ENCODE measurements at regions not wholly inside any gene's neighbourhood (a gene's known extent, or its start where the extent isn't known, plus 50 kb on each side); places are given as distances from the start of the nearest gene placed in this dataset.
"Not testable (repeated sequence)": the region's sequence is repeated elsewhere in the genome, so short reads cannot be mapped to it uniquely, and the experiment has no call there.

DNA sequence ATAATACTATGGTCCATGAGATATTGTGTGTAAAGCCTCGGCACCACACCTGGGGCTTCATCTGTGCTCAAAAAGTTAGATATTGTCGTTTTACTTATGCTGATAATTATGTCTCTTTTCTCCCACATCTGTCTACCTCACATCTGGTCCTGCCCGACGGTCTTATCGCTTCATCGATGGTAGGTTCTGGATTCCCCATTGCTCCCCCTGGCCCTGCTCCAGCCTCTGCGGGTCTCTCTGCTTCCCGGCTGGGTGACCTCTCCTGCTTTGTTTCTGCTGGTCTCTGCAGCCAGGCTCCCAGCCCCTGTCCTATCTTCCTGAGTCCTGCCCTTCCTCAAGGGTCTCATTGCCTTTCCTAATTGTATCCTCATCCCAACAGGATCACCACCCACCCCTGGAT lies 294.2 kb downstream of the NDUFA10 start:
- intact Hi-C loops (cut with micrococcal nuclease; ENCODE audit: unreplicated experiment), result no loop called here
- in situ Hi-C loops (cut with MboI), result no loop called here
- RAD21 ChIA-PET (ENCODE audit: unreplicated experiment), result no interaction called here

DNA sequence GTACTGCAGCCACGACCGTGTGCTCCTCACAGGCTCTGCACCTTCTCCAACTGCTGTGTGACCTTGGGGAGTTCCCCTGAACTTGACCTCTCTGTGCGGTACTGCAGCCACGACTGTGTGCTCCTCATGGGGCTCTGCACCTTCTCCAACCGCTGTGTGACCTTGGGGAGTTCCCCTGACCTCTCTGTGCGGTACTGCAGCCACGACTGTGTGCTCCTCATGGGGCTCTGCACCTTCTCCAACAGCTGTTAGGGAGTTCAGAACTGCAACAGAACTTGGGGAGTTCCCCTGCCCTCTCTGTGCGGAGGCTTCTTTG lies 294.6 kb downstream of the NDUFA10 start:
- H3K4me2 ChIP-seq (ENCODE audit: control insufficient read depth, insufficient read depth); H3K79me2 ChIP-seq (ENCODE audit: control insufficient read depth, insufficient read depth, low read length); H3K9me3 ChIP-seq (replicated peaks; ENCODE audit: control insufficient read depth, insufficient read depth, low read length); POLR2A ChIA-PET; H3K4me3 ChIP-seq; DNase-seq (ENCODE audit: low read depth, low spot score); H3K4me1 ChIP-seq (ENCODE audit: control insufficient read depth, insufficient read depth, low read length); RAD21 ChIA-PET (ENCODE audit: unreplicated experiment); H3K27ac ChIP-seq (ENCODE audit: control insufficient read depth, insufficient read depth); H4K20me1 ChIP-seq (ENCODE audit: control insufficient read depth, insufficient read depth); H3K36me3 ChIP-seq (ENCODE audit: control insufficient read depth in 2 of 2, insufficient read depth in 2 of 2, low read length in 1 of 2); H3K27me3 ChIP-seq (replicated peaks in 1 of 2; ENCODE audit: control insufficient read depth in 2 of 2, insufficient read depth in 2 of 2, low read length in 1 of 2); H2AFZ ChIP-seq (ENCODE audit: control insufficient read depth, low read depth, low read length); in situ Hi-C loops (cut with MboI); SMC1A ChIA-PET (ENCODE audit: uncharacterized antibody, unreplicated experiment); ATAC-seq; H3K9ac ChIP-seq (ENCODE audit: control insufficient read depth, insufficient read depth, low read length); FAIRE-seq; intact Hi-C loops (cut with micrococcal nuclease; ENCODE audit: unreplicated experiment); CTCF ChIA-PET; BruUV-seq (replicated peaks): not testable (repeated sequence)
- 2% methylated on average over 8 of the region's 8 CpGs for WGBS (ENCODE audit: insufficient coverage, insufficient replicate concordance, low lambda C conversion rate, missing lambda C conversion rate)

More for the DNA sequence above, 294.2 kb downstream of the NDUFA10 start:
- H3K4me2 ChIP-seq (ENCODE audit: control insufficient read depth, insufficient read depth), result no peak overlapping the region
- CTCF ChIA-PET, result no interaction called here
- SMC1A ChIA-PET (ENCODE audit: uncharacterized antibody, unreplicated experiment), result no interaction called here
- H3K27ac ChIP-seq (ENCODE audit: control insufficient read depth, insufficient read depth), result no peak overlapping the region
- H2AFZ ChIP-seq (ENCODE audit: control insufficient read depth, low read depth, low read length), result no peak overlapping the region
- no peaks in the 10 kb centered on the region for H3K36me3 ChIP-seq (ENCODE audit: control insufficient read depth in 2 of 2, insufficient read depth in 2 of 2, low read length in 1 of 2)
- H3K79me2 ChIP-seq (ENCODE audit: control insufficient read depth, insufficient read depth, low read length), result no peaks in the 10 kb centered on the region
- WGBS (ENCODE audit: insufficient coverage, insufficient replicate concordance, low lambda C conversion rate, missing lambda C conversion rate), result 42% methylated on average over 6 of the region's 8 CpGs
- no peaks in the 10 kb centered on the region for H3K27me3 ChIP-seq (replicated peaks in 1 of 2; ENCODE audit: control insufficient read depth in 2 of 2, insufficient read depth in 2 of 2, low read length in 1 of 2)
- no peaks in the 10 kb centered on the region; the same call in 2 of the 3 replicates for H3K9me3 ChIP-seq (replicated peaks; ENCODE audit: control insufficient read depth, insufficient read depth, low read length)
- no peak for TF ChIP-seq YY1 (IDR thresholded peaks at IDR 0.05; ENCODE audit: low read depth, low read length)
- TF ChIP-seq, protein P1, sequence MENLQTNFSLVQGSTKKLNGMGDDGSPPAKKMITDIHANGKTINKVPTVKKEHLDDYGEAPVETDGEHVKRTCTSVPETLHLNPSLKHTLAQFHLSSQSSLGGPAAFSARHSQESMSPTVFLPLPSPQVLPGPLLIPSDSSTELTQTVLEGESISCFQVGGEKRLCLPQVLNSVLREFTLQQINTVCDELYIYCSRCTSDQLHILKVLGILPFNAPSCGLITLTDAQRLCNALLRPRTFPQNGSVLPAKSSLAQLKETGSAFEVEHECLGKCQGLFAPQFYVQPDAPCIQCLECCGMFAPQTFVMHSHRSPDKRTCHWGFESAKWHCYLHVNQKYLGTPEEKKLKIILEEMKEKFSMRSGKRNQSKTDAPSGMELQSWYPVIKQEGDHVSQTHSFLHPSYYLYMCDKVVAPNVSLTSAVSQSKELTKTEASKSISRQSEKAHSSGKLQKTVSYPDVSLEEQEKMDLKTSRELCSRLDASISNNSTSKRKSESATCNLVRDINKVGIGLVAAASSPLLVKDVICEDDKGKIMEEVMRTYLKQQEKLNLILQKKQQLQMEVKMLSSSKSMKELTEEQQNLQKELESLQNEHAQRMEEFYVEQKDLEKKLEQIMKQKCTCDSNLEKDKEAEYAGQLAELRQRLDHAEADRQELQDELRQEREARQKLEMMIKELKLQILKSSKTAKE (IDR thresholded peaks at IDR 0.05; ENCODE audit: low read depth, poor library complexity, severe bottlenecking), result no peak
- TF ChIP-seq JUNB (IDR thresholded peaks at IDR 0.05), result no peak
- no peak for TF ChIP-seq ZNF622 (IDR thresholded peaks at IDR 0.05)
- TF ChIP-seq TCF7 (IDR thresholded peaks at IDR 0.05; ENCODE audit: borderline replicate concordance), result no peak
- TF ChIP-seq SMC3 (IDR thresholded peaks at IDR 0.05; ENCODE audit: borderline replicate concordance, low read length), result no peak
- TF ChIP-seq WRNIP1 (IDR thresholded peaks at IDR 0.05; ENCODE audit: borderline replicate concordance, low read depth, low read length), result no peak
- TF ChIP-seq RAD51 (IDR thresholded peaks at IDR 0.05), result no peak
- no peaks in the 10 kb centered on the region for H3K4me1 ChIP-seq (ENCODE audit: control insufficient read depth, insufficient read depth, low read length)
- POLR2A ChIA-PET, result no interaction called here
- DNase-seq (ENCODE audit: low read depth, low spot score) (no peak), ATAC-seq (no peak), FAIRE-seq (no peak)
- no peak overlapping the region for H3K9ac ChIP-seq (ENCODE audit: control insufficient read depth, insufficient read depth, low read length)
- H3K4me3 ChIP-seq, result no peak overlapping the region
- no peaks in the 10 kb centered on the region for H4K20me1 ChIP-seq (ENCODE audit: control insufficient read depth, insufficient read depth)
- no TSS peak for BruUV-seq (replicated peaks)

Data from GM12878 (cell line).